Right lobe of liver (tissue), 4 donors: ENCODE measurements at regions not wholly inside any gene's neighbourhood (a gene's known extent, or its start where the extent isn't known, plus 50 kb on each side); places are given as distances from the start of the nearest gene placed in this dataset.

Experiments
- CTCF ChIP-seq, 4 donors: fragments of 200-600 bp in 3 of 4; fragments of 450-650 bp in 1 of 4; IDR thresholded peaks; one replicate each; pipeline versions ENCODE4 v1.5.1 to v1.8.0; 2016 to 2022; ENCODE audit warnings: antibody characterized with exemption in 4 of 4, mild to moderate bottlenecking in 2 of 4
- POLR2A ChIP-seq: fragments of 450-650 bp; IDR thresholded peaks from one replicate; pipeline ENCODE4 v1.6.1; 2017; ENCODE audit warnings: antibody characterized with exemption, mild to moderate bottlenecking
- donor health status: DM: no; HTN: no; CAD: no.
- donor health status: DM: no; HTN: no; CAD: no.
- donor health status: DM: no; HTN: yes; CAD: no.

- TF ChIP-seq CTCF (IDR thresholded peaks at IDR 0.05) (no peak), POLR2A (no peak)
These were observed 253.8 kb downstream of the GPD2 start for GRCh38 chr2:156689939-156690338.
